HG03097 (cell line): ENCODE measurements at regions not wholly inside any gene's neighbourhood (a gene's known extent, or its start where the extent isn't known, plus 50 kb on each side); places are given as distances from the start of the nearest gene placed in this dataset.

ENCODE experiments used
- ATAC-seq: cut with Tn5 transposase; IDR thresholded peaks from one replicate; pipeline ENCODE4 v1.9.1; 2021; ENCODE audit not compliant: unreplicated experiment, low FRiP score

- ATAC-seq = no peak
Observed at GRCh38 chr14:101405171-101405883, 156.0 kb upstream of the DIO3 start.

GRCh38 chr14:101406921-101407320 is 154.4 kb upstream of the DIO3 start:
- no peak for ATAC-seq

GRCh38 chr14:101407328-101407727 is 154.0 kb upstream of the DIO3 start:
- no peak for ATAC-seq

- no peak for ATAC-seq
Observed at GRCh38 chr14:101408077-101408831, 153.0 kb upstream of the DIO3 start.

GRCh38 chr14:101409006-101409543 is 152.2 kb upstream of the DIO3 start:
- no peak for ATAC-seq

GRCh38 chr14:101410126-101410525 is 151.2 kb upstream of the DIO3 start:
- ATAC-seq = no peak

GRCh38 chr14:101411151-101411550 is 150.1 kb upstream of the DIO3 start:
- ATAC-seq = no peak

GRCh38 chr14:101411779-101412178 is 149.5 kb upstream of the DIO3 start:
- no peak for ATAC-seq

GRCh38 chr14:101412739-101413138 is 148.6 kb upstream of the DIO3 start:
- ATAC-seq = no peak

GRCh38 chr14:101417434-101417833 is 143.9 kb upstream of the DIO3 start:
- no peak for ATAC-seq

GRCh38 chr14:101418601-101419000 is 142.7 kb upstream of the DIO3 start:
- no peak for ATAC-seq

- ATAC-seq = no peak
Observed at GRCh38 chr14:101426466-101426865, 134.8 kb upstream of the DIO3 start.

GRCh38 chr14:101428409-101428808 is 132.9 kb upstream of the DIO3 start:
- ATAC-seq = no peak

- ATAC-seq = no peak
Observed at GRCh38 chr14:101435546-101435945, 125.7 kb upstream of the DIO3 start.

- ATAC-seq = no peak
Observed at GRCh38 chr14:101439023-101439422, 122.3 kb upstream of the DIO3 start.

- no peak for ATAC-seq
Observed at GRCh38 chr14:101440496-101440895, 120.8 kb upstream of the DIO3 start.

GRCh38 chr14:101441710-101442109 is 119.6 kb upstream of the DIO3 start:
- ATAC-seq = no peak

- ATAC-seq = no peak
Observed at GRCh38 chr14:101442451-101442850, 118.8 kb upstream of the DIO3 start.

GRCh38 chr14:101444116-101444515 is 117.2 kb upstream of the DIO3 start:
- ATAC-seq = no peak

- ATAC-seq = no peak
Observed at GRCh38 chr14:101445278-101445677, 116.0 kb upstream of the DIO3 start.

- ATAC-seq = no peak
Observed at GRCh38 chr14:101446387-101446969, 114.8 kb upstream of the DIO3 start.
